GM18861 (cell line): ENCODE measurements at regions not wholly inside any gene's neighbourhood (a gene's known extent, or its start where the extent isn't known, plus 50 kb on each side); places are given as distances from the start of the nearest gene placed in this dataset.
"Not testable (repeated sequence)": the region's sequence is repeated elsewhere in the genome, so short reads cannot be mapped to it uniquely, and the experiment has no call there.

Experiments used
- ATAC-seq: cut with Tn5 transposase; IDR thresholded peaks from one replicate; pipeline ENCODE4 v1.9.1; 2021; ENCODE audit not compliant: unreplicated experiment

DNA sequence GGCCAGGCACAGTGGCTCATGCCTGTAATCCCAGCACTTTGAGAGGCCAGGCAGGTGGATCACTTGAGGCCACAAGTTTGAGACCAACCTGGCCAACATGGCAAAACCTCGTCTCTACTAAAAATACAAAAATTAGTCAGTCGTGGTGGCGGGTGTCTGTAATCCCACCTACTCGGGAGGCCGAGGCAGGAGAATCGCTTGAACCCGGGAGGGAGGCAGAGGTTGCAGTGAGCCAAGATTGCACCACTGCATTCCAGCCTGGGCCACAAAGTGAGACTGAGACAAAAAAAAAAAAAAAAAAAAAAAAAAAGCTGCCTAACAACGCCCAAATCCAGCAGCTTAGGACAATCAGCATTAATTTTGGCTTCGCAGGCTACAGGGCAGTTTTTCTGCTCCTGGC lies 167.1 kb downstream of the GOSR1 start:
- ATAC-seq: not testable (repeated sequence)

DNA sequence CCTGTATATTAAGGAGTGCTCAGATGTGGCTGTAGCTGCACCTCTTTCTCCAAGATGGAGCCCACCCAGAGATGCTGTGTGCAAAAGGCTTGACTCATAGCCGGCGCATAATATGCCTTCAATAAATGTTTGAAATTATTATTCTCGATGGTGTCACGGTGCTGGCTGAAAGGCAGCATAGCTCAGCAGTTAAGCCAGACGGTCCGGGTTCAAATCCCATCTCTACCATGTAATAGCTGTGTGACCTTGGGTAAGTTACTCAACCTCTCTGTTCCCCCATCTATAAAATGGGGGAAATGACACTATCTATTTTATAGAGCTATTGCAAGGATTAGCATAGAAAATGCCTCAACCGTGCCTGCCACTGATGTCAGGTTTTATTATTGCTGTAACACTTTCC lies 164.2 kb downstream of the GOSR1 start:
- ATAC-seq: not testable (repeated sequence)

- ATAC-seq: not testable (repeated sequence)
Observed at GRCh38 chr17:30639391-30639790, 162.2 kb downstream of the GOSR1 start.

- ATAC-seq: not testable (repeated sequence)
Observed at GRCh38 chr17:30638968-30639367, 161.8 kb downstream of the GOSR1 start.

DNA sequence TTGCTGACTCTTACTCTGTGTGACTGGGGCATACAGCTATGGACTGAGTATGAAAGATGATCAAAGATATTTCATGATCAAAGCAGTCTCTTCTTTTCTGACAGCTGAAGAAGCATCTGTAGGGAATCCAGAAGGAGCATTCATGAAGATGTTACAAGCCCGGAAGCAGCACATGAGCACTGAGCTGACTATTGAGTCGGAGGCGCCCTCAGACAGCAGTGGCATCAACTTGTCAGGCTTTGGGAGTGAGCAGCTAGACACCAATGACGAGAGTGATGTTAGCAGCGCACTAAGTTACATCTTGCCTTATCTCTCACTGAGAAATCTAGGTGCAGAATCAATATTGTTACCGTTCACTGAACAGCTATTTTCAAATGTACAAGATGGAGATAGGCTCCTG lies 154.4 kb downstream of the GOSR1 start:
- not testable (repeated sequence) for ATAC-seq

DNA sequence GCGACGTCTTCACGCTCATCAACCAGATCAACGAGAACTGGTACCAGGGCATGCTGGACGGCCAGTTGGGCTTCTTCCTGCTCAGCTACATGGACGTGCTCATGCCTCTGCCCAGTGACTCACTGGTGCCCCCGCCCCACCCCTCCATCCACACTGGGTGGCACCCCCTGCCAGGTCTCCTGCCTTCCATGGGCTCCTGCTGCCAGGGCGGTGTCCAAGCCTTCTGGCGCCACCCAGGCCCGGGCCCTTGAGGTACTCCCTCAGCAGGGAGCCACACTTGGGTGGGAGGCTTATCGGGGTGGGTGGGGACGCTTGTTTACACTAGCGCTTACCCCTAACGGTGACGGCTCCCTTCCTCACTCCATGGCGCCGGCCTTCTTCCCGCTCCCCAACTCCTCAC lies 148.2 kb downstream of the GOSR1 start:
- not testable (repeated sequence) for ATAC-seq

DNA sequence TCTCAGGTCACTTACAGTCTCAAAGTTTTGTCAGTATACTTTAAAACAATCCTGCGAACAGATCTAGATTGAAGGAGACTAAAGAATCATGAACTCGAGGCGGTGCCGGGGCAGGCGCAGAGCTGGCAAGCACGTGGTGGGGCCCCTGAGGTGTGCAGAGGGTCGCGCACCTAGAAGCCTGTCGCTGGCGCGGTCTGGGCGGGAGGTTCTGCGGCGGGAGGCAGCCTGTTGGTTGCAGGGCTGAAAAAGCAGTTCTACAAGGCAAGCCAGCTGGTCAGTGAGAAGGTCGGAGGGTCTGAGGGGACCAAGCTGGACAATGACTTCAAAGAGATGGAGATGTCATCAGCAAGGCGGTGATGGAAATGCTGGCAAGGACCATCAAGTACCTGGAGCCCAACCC lies 147.0 kb downstream of the GOSR1 start:
- ATAC-seq: not testable (repeated sequence)

DNA sequence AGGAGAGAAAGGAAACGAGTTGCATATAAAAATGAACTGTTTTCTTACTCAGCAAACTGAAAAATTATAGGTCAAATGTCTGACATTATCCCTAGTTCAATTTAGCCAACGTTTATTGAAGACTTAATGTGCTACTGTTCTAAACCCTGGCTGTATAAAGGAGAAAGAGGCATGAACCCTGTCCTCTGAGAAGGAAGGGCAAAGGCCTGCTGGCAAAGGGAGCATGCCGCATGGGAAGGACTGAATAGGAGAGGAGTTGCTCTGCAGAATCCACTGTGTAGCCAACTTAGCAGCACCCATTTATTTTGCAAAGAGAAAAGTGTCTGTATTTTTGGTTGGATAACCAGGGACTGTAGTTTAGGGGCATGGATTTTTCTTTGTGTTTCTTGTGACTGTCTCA lies 132.5 kb downstream of the GOSR1 start:
- ATAC-seq: not testable (repeated sequence)

- ATAC-seq: no peak
Observed at GRCh38 chr17:30605523-30605922, 128.3 kb downstream of the GOSR1 start.

DNA sequence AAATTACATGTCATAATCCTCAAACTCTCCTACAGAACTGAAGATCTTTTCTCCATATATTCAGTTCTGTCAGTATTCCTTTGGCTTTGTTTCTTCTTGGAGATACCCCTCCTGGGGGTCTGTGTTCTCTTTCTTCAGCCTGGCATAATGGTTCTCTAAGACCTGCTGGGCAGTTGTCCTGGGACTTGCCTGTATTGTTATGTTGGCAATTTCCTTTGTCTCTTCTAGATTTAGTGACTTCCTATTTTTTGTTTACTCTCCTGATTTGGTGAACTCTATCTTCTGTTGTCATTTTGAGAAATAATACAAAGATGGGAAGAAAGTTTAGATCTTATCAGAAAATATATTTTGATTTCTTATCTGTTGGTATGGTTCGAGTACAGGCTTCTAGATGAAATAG lies 127.8 kb downstream of the GOSR1 start:
- no peak for ATAC-seq

DNA sequence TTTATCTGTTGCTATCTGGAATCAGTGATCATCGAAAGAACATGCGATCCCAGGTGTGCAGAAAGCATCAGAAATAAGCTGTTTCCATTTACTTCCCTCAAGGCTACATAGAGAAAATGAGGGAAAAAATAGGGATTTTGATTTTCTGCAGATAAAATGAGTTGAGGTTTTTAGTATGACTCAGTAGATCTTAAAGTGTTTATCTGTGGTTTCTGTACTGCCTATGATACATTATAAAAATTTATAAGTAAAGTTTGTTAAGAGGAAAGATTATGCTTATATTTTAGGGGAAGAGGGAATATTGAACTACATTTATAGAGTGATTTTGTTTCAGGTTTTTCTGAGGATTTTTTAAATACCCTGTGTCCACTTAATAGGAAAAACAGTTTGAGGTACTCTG lies 125.2 kb downstream of the GOSR1 start:
- ATAC-seq: not testable (repeated sequence)

DNA sequence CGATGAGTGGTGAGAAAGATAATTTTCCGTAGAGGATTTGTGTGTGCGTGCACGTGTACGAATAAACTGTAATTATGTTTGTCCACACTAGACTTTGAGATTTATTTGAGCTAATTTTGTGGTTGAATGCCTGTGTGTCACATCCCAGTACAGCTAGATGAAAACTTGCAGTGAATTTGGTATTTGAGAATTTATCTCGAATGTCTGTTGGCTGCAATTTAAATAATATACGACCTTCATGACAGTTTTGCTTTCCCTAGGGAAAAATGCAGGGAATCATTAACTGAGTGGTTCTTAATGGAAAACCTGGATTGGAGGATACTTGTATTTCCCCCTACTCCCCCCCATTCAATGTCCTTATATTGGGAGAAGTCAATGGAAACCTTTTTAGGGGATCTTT lies 124.8 kb downstream of the GOSR1 start:
- ATAC-seq: not testable (repeated sequence)

GRCh38 chr17:30600830-30601494 lies 123.8 kb downstream of the GOSR1 start:
- ATAC-seq: no peak

- peak; percentile 61 for ATAC-seq
Observed at GRCh38 chr17:30600060-30600829, 123.0 kb downstream of the GOSR1 start.

DNA sequence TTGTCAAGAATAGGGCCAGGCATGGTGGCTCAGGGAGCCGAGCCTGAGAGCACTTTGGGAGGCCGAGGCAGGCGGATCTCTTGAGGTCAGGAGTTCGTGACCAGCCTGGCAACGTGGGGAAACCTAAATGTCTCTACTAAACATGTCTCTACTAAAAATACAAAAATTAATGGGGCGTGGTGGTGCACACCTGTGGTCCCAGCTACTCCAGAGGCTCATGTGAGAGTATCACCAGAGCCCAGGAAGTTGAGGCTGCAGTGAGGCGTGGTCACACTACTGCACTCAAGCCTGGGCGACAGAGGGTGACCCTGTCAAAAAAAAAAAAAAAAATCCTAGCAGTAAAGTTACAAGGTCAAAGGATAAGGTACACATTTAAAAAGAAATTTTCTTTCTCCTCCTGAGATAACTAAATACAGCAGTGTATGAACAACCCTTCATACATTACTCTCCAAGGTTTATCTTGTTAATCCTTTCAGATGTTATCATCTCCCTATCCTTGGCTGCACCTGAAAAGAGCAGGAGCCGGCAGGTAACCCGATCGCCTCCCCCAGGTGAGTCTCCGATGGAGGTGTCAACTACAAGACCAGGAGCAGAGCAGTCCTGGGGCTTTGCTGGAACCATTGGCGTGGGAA lies 122.3 kb downstream of the GOSR1 start:
- no peak for ATAC-seq

DNA sequence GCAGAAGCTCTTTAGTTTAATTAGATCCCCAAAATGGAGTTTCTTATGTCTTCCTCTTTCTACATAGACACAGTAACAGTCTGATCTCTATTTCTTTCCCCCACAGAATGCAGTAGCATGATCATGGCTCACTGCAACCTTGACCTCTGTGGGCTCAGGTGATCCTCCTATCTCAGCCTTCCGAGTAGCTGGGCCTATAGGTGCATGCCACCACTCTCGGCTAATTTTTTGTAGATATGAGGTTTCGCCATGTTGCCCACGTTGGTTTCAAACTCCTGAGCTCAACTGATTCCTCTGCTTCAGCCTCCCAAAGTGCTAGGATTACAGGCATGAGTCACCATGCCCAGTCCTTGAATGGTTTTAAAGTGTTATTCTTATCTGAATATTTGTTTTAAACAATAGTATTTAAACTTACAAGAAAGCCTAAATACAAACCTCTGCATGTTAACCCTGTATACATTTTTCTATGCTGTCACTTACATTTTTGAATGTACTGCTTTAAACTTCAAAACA lies 120.6 kb downstream of the GOSR1 start:
- ATAC-seq: no peak

GRCh38 chr17:30596948-30597775 lies 120.0 kb downstream of the GOSR1 start:
- ATAC-seq: not testable (repeated sequence)

DNA sequence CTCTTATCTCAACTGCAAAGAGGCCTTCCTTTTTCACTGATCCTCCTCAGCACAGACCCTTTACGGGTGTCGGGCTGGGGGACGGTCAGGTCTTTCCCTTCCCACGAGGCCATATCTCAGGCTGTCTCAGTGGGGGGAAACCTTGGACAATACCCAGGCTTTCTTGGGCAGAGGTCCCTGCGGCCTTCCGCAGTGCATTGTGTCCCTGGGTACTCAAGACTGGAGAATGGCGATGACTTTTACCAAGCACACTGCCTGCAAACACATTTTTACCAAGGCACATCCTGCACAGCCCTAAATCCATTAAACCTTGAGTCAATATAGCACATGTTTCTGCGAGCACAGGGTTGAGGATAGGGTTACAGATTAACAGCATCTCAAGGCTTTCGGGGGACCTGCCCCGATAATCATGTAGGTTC lies 117.8 kb downstream of the GOSR1 start:
- ATAC-seq: not testable (repeated sequence)

DNA sequence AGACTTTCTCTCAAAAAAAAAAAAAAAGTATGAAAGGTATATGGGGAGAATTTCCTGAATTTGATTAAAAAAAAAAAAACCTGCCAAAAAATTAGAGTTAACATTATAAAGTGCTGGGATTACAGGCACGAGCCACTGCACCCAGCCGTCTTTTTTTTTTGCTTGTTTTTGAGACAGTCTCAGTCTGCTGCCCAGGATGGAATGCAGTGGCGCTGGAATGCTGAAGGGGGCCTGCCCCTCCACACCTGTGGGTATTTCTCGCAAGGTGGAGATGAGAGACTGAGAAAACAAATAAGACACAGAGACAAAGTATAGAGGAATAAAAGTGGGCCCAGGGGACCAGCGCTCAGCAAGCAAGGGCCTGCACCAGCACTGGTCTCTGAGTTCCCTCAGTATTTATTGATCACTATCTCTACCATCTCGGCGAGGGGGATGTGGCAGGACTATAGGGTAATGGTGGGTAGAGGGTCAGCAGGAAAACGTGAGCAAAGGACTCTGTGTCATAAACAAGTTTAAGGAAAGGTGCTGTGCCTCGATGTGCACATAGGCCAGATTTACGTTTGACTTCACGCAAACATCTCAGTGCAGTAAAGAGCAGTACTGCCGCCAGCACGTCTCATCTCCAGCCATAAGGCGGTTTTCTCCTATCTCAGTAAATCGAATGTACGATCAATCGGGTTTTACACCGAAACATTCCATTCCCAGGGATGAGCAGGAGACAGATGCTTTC lies 117.2 kb downstream of the GOSR1 start:
- ATAC-seq: no peak

- ATAC-seq: no peak
Observed at GRCh38 chr17:30590081-30590733, 113.0 kb downstream of the GOSR1 start.
